PC-9 (cell line): ENCODE measurements at regions not wholly inside any gene's neighbourhood (a gene's known extent, or its start where the extent isn't known, plus 50 kb on each side); places are given as distances from the start of the nearest gene placed in this dataset.

Experiments
- EZH2 ChIP-seq: fragments of 200-600 bp; sonication (generic); IDR thresholded peaks from 2 replicates; pipeline ENCODE4 v1.8.0; 2017; ENCODE audit warnings: antibody characterized with exemption, low read depth
- TF ChIP-seq, protein P1 (sequence below): fragments of 200-600 bp; sonication (generic); conservative IDR thresholded peaks from 2 replicates; pipeline ENCODE4 v1.6.1; 2017; ENCODE audit warnings: mixed run types, antibody characterized with exemption, mild to moderate bottlenecking, moderate library complexity

DNA sequence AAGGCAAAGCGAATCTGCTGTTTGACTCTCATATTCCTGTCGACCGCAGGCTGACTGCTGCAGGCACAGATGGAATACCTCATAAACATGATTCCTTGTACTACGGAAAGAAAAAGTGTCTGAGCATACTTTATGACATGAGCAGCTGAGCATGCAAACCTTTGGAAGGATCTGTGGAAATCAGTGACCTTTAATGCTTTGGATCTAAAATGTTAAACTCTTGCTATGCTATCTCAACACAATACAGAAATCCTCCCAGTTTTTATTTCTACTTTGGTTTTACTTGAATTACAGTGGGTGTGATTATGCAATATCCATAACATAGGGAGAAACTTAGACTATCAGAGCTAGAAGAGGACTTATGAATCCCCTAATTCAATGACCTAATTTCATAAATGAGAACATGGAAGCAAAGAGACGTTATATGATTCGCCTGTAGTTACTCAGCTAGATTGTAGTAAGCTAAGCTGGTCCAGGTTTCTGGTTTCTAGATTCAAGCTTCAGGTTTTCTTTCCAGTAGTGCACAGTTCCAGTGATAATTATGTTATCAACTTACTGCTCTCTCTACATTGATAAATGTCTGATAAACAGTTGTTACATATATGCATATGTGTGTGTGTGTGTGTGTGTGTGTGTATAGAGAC, 127.6 kb upstream of the GBE1 start:
- no peak for TF ChIP-seq EZH2
- TF ChIP-seq, protein P1, sequence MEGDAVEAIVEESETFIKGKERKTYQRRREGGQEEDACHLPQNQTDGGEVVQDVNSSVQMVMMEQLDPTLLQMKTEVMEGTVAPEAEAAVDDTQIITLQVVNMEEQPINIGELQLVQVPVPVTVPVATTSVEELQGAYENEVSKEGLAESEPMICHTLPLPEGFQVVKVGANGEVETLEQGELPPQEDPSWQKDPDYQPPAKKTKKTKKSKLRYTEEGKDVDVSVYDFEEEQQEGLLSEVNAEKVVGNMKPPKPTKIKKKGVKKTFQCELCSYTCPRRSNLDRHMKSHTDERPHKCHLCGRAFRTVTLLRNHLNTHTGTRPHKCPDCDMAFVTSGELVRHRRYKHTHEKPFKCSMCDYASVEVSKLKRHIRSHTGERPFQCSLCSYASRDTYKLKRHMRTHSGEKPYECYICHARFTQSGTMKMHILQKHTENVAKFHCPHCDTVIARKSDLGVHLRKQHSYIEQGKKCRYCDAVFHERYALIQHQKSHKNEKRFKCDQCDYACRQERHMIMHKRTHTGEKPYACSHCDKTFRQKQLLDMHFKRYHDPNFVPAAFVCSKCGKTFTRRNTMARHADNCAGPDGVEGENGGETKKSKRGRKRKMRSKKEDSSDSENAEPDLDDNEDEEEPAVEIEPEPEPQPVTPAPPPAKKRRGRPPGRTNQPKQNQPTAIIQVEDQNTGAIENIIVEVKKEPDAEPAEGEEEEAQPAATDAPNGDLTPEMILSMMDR: no peak
